GM18517 (cell line): ENCODE measurements at regions not wholly inside any gene's neighbourhood (a gene's known extent, or its start where the extent isn't known, plus 50 kb on each side); places are given as distances from the start of the nearest gene placed in this dataset.
"Not testable (repeated sequence)": the region's sequence is repeated elsewhere in the genome, so short reads cannot be mapped to it uniquely, and the experiment has no call there.

Source experiments
- ATAC-seq: cut with Tn5 transposase; IDR thresholded peaks from one replicate; pipeline ENCODE4 v1.9.1; 2021; ENCODE audit warnings: mild to moderate bottlenecking, moderate library complexity; ENCODE audit not compliant: unreplicated experiment

- ATAC-seq: no peak
These were observed 304.2 kb downstream of the DNAH5 start for GRCh38 chr5:13640270-13640669.

- ATAC-seq: no peak
These were observed 311.8 kb downstream of the DNAH5 start for GRCh38 chr5:13632676-13633075.

- no peak for ATAC-seq
These were observed 315.3 kb downstream of the DNAH5 start for GRCh38 chr5:13629218-13629617.

GRCh38 chr5:13627673-13628454 lies 316.6 kb downstream of the DNAH5 start:
- no peak for ATAC-seq

DNA sequence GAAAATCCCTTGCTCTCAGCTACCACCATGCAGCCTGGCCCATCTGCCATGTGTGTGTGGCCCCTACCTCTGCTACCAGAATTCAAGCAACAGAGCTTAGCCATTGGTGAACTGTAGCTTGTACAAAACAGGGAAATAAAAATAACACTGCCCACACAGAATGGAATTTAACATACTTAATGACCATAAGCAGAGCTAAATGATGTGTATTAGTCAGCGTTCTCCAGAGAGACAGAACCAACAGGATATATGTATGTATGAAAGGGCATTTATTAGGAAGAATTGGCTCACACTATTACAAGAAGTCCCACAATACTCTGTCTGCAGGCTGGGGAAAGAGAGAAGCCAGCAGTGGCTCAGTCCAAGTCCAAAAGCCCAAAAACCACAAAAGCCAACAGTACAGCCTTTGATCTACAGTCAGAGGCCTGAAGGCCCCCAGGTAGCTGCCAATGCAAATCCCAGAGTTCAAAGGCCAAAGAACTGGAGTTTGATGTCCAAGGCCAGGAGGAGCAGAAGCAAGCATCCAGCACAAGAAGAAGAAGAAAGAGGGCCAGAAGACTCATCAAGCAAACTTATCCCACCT lies 318.8 kb downstream of the DNAH5 start:
- no peak for ATAC-seq

GRCh38 chr5:13624283-13625074 lies 320.0 kb downstream of the DNAH5 start:
- no peak for ATAC-seq

- ATAC-seq: no peak
These were observed 330.9 kb downstream of the DNAH5 start for GRCh38 chr5:13613621-13614020.

GRCh38 chr5:13611604-13612003 lies 332.9 kb downstream of the DNAH5 start:
- no peak for ATAC-seq

DNA sequence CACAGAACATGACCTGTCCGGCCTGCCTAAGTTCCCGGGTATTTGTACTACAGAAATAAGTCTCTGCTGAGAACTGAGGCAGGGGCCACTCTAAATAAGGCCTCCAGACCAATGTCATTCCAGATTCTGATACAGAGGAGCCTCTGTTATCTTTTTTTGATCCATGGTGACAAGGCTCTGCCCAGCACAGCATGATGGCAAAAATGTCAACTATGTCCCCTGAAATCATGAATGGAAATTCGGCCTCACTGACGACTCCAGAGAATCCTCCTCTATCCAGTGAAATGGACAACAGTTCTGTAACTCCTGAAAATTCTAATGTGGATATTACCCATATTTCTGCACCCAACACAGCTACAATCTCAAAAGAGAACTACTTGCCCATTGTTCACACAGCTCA lies 335.0 kb downstream of the DNAH5 start:
- ATAC-seq: no peak

DNA sequence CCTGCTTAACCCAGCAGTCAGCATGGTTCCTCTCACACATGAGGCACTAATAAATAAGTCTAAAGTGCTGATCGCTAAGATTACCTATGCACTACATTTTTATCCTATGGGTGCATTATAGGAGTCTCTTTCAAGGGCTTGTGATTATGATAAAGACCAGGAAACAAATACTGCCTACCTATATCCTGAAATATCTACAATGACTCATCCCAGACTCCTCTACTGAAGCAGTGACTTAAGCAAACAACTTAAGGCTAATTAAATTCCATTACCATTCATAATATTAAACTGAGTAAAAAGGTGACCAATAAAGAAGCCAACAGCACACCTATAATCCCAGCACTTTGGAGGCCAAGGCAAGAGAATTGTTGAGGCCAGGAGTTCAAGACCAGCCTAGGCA lies 338.4 kb downstream of the DNAH5 start:
- ATAC-seq: no peak

- no peak for ATAC-seq
These were observed 343.4 kb downstream of the DNAH5 start for GRCh38 chr5:13601112-13601511.

DNA sequence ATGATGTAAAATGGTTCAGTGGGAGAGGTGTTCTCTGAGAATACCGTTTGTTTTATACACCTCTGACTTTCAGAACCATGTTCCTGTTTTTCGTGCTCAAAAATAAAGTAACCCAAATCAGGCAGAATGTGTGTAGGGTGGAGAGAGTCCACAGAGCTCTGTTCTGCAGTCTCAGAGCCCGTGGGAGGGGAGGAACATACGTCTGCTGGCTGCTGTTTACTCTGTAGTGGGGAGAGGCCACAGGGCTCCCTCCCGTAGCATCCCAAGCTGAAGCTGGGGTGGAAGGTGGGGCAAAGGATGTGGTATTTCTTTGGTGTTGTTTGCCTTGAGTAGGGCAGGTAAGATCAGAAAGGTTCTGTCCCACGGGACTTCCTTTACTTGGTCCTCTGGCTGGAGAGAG lies 348.5 kb downstream of the DNAH5 start:
- no peak for ATAC-seq

DNA sequence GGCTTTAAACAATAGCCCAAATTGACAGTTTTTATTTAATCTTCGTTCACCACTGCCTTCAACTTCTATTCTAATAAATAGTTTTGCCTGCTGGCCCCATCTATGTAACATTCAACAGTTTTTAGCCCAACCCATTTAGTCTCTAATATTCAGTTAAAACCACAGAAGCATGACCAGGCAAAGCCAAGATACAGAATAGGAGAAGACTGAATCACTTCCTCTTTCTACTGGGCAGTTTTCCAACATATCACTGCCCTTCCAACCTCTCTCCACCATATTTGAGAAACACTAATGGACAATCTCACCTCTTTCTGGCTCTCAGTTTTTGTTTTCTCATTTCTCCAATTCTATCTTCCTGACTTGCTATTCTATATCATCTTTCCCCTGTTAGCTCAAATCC lies 352.9 kb downstream of the DNAH5 start:
- no peak for ATAC-seq

DNA sequence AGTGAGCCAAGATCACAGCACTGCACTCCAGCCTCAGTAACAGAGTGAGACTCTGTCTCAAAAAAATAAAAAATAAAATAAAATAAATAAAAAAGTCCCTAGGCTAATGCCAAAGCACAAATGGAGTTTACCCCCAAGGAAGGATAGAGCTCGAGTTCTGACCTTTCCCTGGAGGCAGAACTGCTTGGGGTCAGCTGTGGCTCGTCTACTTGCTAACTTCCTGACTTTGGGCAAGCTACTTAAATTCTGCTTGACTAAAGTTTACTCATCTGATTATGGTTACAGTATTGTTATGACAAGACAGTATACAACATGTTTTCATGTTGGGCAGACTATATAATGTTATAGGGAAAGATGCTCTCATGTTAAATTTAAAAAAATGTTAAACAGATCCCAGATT lies 359.2 kb downstream of the DNAH5 start:
- ATAC-seq: no peak

GRCh38 chr5:13581914-13582313 lies 362.6 kb downstream of the DNAH5 start:
- no peak for ATAC-seq

GRCh38 chr5:13581132-13581531 lies 363.4 kb downstream of the DNAH5 start:
- no peak for ATAC-seq

DNA sequence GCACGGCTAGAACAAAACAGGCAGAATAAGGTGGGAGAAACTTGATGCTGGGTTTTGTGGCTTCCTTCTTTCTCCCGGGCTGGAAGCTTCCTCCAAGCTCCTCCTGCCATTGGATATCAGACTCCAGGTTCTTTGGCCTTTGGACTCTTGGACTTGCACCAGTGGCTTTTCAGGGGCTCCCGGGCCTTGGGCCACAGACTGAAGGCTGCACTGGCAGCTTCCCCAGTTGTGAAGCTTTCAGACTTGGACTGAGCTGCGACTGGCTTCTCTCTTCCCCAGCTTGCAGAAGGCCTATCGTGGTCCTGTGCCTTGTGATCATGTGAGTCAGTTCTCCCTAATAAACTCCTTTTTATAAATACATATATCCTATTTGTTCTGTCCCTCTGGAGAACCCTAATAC lies 364.4 kb downstream of the DNAH5 start:
- ATAC-seq: no peak

DNA sequence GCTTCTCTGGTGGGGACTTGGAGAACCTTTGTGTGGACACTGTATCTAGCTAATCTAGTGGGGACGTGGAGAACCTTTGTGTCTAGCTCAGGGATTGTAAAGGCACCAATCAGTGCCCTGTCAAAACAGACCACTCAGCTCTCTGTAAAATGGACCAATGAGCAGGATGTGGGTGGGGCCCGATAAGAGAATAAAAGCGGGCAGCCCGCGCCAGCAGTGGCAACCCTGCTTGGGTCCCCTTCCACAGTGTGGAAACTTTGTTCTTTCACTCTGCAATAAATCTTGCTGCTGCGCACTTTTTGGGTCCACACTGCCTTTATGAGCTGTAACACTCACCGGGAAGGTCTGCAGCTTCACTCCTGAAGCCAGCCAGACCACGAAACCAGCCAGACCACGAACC lies 365.4 kb downstream of the DNAH5 start:
- ATAC-seq: not testable (repeated sequence)

DNA sequence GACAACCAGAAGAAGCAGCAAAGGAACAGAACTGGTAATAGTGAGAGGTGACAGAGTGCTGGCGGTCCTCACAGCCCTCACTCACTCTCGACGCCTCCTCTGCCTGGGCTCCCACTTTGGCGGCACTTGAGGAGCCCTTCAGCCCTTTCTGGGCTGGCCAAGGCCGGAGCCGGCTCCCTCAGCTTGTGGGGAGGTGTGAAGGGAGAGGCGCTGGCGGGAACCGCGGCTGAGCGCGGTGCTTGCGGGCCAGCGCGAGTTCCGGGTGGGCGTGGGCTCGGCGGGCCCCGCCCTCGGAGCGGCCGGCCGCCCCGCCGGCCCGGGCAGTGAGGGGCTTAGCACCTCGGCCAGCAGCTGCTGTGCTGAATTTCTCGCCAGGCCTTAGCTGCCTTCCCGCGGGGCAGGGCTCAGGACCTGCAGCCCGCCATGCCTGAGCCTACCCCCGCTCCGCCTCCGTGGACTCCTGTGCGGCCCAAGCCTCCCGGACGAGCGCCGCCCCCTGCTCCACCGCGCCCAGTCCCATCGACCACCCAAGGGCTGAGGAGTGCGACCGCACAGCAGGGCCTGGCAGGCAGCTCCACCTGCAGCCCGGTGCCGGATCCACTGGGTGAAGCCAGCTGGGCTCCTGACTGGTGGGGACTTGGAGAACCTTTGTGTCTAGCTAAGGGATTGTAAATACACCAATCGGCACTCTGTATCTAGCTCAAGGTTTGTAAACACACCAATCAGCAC lies 366.0 kb downstream of the DNAH5 start:
- not testable (repeated sequence) for ATAC-seq

GRCh38 chr5:13574574-13574973 lies 369.9 kb downstream of the DNAH5 start:
- no peak for ATAC-seq

DNA sequence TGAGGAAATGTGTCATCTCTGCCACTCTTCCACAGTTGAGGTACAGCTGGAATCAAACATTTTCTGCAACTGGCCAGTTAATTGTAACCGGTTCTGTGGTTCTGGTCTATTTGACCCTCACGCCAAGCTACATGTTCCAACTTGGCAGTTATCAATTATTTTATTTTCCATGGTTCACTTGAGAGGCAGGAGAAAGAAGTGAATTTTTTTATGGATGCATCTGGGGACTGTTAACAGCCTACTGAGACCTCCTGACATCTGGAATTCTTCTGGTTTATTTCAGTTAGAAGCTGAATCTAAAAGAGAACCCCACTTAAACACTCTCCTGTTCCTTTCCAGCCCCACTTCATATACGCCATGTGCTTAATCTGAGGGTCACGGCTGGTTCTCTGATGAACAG lies 372.3 kb downstream of the DNAH5 start:
- no peak for ATAC-seq
